ENCODE measurements at regions not wholly inside any gene's neighbourhood (a gene's known extent, or its start where the extent isn't known, plus 50 kb on each side); places are given as distances from the start of the nearest gene placed in this dataset.

- TF ChIP-seq CTCF (IDR thresholded peaks at IDR 0.05) (no peak), POLR2A (IDR thresholded peaks at IDR 0.05) (no peak)
Observed at GRCh38 chr20:62545271-62545670, 69.5 kb upstream of the GATA5 start.
